NCI-H748 (cell line): ENCODE measurements at regions not wholly inside any gene's neighbourhood (a gene's known extent, or its start where the extent isn't known, plus 50 kb on each side); places are given as distances from the start of the nearest gene placed in this dataset.
A peak's percentile ranks its signal among the peaks of the same experiment; 100 is the strongest.

Source experiments
- DNase-seq: peaks from one replicate; lab custom pipeline; 2025; ENCODE audit not compliant: unreplicated experiment; lab: John Stamatoyannopoulos, UW

DNA sequence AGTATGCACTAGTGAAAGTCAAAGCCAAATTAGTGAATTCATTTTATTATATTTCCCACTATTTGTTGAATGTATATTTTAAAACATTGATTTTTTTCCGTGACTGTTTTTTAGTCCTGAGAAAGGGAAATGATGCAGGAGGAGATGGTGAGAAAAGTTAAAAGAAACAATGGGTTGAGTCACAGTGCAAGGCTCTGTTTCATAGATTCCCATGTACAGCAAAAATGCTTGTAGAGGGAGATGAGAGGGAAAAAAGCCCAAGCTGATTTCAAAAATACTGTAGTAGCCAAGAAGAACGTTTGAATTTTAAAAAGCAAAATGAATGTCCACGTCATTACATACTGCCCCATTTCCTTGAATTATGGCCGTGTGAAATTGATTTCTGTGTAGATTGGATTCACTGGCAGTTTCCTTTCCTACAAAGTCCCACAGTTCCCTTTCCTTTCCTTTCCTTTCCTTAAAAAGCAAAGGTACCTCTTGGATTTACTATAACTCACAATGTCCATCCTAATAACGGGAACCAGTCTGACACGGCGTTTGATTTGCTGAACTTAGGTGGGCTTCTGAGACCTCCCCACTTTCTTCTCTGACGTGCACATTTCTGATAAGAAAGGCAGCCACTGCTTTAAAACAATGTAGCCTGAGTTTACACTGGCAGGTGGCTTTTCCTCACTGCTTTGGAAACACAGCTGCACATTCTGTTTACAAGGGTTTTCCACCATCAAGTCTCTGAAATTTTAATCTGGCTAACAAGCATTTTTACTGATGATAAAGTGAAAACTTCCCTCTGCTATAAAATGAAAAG is 63.7 kb downstream of the SPCS3 start:
- peak; percentile 13 for DNase-seq

DNA sequence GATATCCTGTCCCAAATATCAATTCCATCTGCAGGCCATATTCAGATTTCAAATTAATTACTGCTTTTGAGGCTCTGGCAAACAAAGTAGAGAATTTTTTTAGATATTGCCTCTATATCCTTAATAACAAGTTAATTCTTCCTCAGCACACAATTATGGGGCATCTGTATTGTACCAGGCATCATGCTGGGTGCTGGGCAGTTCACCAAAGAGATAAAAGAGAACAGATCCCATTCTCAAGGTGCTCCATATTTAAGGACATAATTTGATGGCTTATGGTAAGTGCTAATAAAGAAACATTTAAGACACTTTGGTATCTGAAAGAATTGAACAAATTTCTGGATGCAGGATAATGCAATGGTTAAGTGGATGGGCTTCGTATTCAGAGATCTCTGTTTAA is 65.8 kb downstream of the SPCS3 start:
- DNase-seq, result no peak

DNA sequence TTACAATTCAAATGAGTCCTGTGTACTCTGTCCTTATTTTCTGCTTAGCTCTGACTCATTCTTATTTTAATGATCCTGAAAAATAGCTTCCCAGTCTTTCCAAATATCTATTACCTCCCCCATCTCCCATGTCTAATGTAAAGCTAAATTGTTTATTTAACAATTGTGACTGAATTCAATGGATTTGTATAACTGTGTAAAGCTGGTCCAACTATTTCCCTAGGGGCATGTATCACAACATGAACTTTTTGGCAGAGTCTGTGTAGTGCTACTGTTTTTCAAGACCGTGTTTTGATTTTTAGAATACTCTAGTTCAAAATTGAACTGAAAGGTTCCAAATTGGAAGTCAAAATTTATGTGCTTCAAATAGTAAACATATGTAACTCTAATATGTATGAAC is 67.8 kb downstream of the SPCS3 start:
- peak; percentile 41 for DNase-seq

DNA sequence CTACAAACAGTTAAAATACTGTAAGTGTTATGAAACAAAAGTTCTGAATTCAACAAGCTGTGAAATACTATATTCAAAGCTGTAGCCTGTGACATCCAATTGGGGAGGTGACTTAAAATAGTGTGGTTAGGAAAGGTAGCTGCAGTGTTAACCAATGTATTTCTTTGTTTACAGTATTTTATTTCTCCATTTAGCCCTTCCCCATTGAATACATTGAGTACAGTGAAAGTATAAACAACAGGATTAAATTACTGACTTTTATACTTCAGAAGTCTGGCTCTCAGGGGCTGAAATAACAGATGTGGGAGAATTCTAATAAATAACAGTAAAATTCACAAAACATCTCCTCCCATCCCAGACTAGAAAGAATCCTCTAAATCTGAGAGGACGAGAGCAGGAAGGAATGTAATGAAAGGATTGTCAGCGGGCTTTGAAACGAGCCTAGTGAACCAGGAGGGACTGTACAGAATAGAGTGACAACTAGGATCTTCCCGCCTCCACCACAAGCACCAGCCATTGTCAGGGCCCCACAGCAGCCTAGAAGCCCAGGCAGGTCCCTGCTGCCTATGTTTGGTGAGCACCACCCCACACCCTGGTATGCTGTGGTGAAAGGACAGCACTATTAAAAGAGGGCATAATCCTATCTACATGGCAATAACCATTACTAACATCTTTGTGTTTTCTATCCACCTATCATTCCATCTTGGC is 73.7 kb downstream of the SPCS3 start:
- peak; percentile 34 for DNase-seq

DNA sequence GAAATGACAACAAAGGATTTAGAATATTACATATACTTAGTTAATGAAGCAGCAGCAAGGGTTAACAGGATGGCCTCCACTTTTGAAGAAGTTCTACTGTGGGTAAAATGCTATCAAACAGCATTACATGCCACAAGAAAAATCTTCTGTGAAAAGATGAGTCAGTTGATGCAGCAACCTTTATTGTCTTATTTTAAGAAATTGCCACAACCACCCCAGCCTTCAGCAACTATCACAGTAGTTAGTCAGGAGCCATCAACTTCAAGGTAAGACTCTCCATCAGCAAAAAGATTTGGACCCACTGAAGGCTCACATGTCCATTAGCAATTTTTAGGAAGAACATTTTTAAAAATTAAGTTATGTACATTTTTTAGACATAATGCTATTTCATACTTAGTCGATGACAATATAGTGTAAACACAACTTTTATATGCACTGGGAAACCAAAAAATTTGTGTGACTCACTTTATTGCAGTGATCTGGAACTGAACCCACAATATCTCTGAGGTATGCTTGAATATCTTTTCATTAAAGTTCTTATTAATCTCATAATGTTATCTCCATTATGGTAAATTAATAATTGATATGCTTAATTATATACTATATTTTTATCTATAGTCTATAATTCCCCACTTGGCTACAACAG is 81.2 kb downstream of the SPCS3 start:
- DNase-seq, result no peak

DNA sequence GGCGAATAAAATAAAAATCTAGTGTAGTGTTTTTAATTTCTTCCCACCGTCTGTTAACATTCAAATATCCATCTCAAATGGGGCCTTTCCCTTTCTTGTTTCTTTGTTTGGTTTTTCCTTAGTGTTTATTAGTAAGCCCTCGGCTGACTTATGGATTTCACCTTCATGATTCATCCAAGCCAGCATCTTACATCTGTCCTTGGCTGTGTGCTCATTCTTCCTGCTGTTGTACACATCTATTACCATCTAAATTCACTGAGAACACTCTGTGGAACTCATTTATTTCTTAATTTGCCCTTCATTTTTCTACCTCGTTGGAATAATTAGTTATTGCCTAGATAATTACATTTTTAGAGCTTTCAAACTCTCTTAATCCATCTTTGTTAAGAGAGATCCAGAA is 84.9 kb downstream of the SPCS3 start:
- no peak for DNase-seq

DNA sequence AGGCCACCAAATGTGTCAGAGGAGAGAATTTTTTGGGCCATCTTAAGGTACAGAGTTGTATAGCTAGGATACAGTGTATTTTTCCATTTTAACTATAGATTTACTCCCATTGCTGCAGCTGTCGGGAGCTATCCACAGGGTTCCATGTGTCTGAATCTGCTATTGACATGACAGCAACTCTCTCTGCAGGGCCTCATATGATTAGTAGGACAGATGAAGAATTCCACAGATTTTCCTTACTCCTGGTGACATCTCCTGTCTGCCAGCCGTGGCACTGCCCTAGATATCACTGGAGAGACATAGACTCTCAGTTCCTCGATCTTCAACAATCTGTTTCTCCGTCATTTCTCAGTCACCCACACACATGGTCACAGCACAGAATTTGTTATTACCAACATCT is 86.5 kb downstream of the SPCS3 start:
- DNase-seq, result no peak

DNA sequence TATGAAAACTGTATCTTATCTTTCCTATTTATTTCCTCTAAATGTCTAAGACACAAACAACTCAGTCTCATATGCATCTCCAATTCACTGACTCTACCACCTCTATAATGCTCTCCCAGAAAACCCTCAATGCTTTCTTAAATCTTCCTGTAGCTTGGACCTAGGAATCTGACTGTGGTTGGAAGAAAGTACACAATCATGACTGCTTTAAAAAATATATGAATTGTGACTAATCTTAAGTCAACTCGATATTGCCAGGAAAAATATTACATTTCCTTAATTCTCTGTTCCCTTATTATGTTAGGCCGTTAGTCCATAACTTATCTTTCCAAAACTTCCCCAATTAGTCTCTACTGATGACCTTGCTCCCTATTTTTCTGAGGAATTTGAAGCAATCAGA is 87.0 kb downstream of the SPCS3 start:
- no peak for DNase-seq

DNA sequence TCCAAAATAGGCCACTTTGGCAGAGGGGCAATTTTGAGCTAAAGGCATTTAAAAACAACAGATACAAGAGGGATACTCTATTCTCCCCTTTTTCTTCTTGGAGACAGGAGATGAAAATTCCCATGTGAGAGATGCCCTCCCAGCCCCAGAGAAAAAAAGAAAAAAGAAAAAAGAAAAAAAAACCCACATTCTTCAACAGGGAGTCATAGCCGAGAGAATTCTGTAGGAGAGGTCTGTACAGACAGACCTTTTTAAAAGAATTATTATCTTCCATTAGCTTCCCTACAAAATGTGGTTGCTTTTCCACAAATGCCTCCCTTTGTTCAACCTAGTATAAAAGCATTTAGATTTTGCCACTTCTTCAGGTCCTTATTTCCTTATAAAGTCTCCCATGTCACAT is 89.9 kb downstream of the SPCS3 start:
- DNase-seq, result no peak

DNA sequence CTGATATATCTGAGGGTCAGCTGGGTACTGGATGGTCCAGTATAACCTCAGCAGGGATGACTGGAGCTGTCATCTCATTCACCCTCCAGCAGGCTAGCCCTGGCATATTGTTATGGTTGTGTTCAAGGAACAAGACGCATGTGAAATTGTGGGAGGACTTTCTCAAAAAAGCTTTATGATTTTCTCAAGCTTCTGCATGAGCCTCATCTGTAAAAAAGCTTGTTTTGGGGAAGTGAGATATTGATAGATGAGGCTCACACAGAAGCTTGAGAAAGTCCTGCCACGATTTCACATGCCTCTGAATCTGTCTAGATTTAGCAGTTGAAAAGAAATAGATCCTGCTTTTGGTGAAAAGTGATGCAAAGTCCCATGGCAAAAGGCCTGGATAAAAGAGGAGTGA is 93.4 kb downstream of the SPCS3 start:
- no peak for DNase-seq

DNA sequence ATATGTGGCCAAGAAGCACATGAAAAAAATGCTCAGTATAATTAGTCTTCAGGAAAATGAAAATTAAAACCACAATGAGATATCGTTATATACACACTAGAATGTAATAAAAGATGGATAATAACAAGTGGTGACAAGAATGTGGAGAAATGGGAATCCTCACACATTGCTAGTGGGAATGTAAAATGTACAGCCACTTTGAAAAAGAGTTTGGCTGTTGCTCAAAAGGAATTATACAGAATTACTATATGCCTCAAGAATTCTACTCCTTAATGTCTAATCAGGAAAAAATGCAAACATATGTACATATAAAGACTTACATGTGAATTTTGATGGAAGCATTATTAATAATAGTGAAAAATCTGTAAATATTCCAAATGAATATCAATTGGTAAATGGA is 102.2 kb downstream of the SPCS3 start:
- no peak for DNase-seq

DNA sequence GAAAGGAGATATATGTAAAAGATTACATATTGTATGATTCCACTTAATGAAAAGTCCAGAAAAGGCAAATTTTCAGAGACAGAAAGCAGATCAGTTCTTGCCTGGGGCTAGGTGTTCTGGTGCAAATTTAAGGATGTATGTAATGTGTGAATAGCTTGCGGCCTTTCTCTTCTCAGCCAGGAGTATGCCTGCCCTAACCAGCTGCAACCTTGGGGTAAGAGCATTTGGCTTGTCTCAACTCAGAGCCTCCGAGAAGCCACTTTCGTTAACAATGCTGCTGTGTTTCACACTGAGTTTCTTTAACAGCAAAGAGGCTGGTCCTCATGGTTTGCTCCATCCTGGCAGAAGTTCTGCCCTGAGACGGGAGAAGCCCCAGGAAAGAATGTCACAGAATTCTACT is 102.7 kb downstream of the SPCS3 start:
- DNase-seq, result no peak

DNA sequence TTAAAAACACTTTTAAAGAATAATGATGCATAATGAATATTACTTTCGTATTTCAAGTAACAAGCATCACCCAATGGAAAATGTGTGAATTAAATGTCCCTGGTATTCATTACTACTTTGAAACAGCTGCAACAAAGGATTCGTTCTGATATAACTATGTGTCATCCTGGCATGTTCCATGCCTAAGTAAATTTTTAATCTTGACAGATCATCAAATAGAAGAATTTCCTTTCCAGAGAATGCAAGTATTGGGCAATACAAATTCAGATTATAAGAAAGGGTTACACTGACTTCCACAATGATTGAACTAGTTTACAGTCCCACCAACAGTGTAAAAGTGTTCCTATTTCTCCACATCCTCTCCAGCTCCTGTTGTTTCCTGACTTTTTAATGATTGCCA is 105.3 kb downstream of the SPCS3 start:
- no peak for DNase-seq

DNA sequence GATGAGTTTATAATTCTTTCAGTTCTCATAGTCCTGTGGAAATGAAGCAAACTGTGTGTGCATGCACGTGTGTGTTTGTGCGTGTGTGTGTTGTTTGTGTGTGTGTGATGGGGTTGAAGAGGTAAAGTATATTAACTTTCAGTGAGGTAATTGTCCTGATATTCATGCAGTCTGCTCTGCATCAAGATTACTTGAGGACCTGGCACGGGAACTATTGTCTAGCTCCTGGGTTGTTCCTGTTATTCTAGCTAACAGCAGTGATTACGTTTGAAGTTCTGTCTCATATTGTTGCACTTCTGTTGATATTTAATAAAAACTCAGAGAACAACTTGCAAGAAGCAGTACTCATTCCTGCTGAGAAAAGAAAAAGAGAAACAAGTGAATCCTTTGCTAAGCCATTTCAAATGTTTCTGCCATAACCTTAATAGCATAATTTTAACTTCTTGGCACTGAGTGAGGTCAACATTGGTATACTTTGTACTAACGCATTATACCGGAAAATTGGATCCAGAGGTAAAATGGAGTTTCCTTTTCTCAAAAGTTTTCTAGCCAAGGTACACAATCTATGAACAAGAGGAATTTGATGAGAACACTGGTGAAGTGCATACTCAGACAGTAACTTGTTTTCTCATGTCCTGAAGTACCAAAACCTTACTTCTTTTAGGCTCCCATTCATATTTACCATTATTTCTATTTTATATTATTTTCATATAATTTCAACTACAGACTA is 113.2 kb downstream of the SPCS3 start:
- DNase-seq, result no peak

DNA sequence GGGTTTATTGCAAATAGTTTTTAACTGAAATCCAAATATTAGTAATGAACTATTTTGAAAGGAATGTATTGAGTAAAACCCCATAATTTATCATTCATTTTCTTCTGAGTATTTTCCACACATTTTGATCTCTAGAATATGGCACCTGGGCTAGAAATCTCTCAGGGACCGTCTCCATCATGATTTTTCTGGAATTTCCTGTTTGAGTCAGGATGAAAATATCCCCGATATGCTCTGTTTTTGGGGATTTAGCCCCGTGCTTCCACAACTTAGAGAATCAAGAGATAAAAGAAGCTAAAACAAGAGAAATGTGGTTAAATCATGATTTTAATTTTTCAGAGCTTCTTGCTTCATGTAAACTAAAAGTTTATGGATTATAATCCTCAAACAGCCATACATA is 114.2 kb downstream of the SPCS3 start:
- DNase-seq, result no peak

DNA sequence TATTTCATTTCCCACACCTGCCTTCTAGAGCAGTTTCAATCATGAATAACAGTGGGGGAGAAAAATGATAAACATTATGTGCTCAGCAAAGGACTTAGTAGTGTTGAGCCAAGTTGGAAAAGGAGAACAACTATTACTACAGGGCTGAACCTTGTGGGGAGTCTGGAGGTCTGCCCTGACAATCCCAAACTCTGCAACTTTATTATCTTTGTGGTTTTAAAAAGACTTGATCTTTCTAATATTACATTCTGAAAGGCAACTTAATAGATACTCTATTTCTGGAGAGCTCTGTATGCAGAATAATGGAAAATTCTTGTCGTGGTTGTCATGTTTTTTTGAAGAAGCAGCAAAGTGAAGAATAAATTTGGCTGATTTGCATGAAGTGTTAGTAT is 116.1 kb downstream of the SPCS3 start:
- no peak for DNase-seq

DNA sequence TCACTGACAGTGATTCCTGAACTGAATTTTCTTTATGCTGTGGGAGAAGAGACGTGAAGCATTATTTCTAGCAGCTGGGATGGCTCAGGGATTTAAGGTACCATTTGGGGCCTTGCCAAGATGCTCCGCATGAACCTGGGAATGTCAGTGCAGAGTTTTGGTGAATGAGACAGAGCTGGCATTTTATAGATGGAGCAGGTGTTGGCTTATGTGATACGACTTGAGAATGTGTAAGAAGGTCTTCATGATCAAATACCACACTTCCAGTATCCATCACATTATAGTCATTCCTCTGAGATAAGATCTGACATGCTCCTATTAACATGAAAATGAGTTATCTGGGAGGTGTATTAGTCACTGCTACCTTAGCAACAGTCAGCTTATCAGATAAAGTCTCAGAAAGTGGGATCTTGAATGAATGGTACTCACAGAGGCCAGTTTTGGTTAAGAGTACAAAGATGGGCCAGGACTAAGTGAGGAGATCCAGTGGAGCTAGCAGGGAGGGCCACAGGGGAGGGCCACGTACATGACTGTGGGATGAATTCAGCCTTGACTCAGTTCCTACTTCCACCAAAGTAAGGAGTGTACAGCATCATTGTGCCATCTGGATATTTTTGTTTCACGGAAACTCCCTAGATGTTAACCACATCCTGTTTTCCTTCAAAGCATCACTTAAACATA is 116.7 kb downstream of the SPCS3 start:
- no peak for DNase-seq

DNA sequence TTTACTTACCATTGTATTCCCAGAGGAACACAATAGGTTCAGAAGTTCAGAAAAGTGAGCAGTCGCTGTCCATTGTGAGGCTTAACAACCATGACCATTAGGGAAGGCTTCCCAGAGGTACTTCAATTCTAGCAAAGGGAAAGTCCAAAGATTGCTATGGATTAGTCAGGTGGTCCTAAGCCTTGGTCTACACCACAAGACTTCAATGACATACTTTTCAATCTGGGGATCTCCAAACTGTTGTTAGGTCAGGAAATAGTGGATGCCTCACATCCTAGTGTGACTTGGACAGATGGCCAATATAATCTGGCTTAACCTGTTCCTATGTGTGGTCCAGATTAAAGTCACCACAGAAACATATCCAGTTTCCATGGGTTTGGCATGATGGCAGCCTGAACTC is 118.0 kb downstream of the SPCS3 start:
- no peak for DNase-seq

DNA sequence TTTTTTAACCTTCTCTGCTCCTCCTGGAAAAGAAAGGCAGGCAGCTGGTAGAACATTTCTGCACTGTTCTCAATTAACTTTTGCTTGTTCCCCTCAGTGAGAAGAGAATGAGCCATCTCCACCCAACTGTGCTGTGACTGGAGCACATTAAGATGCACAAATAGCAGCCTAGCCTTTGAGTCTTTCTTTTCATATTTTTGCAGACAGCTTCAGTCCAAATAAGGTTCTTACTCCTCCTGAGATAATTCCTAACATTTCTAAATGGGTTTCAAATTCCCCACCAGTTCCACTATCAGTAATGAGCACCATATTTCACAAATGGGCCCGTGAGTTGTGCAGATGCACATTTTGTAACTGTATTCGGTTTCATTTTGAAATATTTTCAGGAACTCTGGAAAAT is 118.6 kb downstream of the SPCS3 start:
- no peak for DNase-seq

DNA sequence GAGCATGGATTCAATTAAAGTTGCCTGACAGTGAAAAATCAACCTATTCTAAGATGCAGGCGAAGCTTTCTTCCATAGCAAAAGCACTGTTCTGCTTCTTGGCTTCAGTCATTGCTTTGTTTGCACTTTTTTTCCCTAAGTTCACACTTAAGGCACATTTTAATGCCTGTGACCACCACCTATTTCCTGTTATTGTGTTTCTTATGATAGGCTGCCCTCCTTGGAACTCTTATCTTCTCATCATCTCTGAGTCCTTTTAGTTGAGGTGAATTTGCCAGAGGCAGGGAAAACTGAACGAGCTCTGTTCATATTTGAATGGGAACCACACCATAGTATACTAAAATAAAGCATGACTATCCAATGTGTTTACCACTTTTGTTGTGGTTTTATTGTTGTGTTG is 119.8 kb downstream of the SPCS3 start:
- no peak for DNase-seq

DNA sequence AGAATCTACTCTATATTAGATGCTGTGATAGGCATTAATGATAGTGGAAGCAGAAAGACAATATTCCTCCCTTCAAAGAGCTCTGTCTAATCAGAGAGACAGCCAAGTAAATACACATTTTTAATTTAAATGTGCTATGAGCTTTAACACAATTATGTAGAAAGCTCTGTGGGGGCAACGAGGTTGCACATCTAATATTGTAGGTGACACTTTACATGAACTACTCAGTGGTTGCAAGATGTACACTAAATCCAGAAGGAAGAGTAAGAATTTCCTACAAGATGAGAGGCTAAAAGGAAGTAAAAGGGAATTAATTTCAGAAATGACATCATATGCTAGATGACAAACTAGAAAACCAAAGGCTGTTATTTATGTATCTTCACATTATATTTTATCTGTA is 120.9 kb downstream of the SPCS3 start:
- DNase-seq, result no peak
